ENCODE measurements at regions not wholly inside any gene's neighbourhood (a gene's known extent, or its start where the extent isn't known, plus 50 kb on each side); places are given as distances from the start of the nearest gene placed in this dataset.

DNA sequence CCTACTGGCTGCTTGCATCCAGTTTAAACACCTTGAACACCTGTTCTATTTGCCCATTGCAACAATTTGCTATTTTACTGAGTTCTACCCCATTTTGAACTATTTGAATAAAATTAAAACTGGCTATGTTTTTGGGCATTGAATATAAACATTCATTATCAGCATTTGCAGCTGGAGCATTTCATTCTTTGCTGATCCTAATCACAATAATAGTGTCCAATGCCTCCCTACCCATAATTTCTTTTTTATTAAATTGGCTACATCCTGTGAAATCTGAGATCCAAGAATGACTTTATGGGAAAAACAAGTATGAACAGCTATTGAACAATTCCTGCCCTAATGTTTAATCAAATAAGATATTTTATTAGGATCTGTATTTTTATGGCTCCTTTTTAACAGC, 447.9 kb downstream of the PLA2G4A start:
- ATAC-seq (no peak), DNase-seq (no peak)
- ChIA-PET POLR2A (no interaction called here), CTCF (no interaction called here)
- H3K9me3 Mint-ChIP-seq (ENCODE audit: insufficient read depth), result no peaks in the 10 kb centered on the region
- H3K27ac Mint-ChIP-seq, result no peak overlapping the region
- H3K27me3 Mint-ChIP-seq (ENCODE audit: low read depth), result no peaks in the 10 kb centered on the region
- peaks cover 4% of the 10 kb centered on the region for H3K4me1 Mint-ChIP-seq (ENCODE audit: low read depth)
- H3K4me3 Mint-ChIP-seq, result no peak overlapping the region
- no peaks in the 10 kb centered on the region for H3K36me3 Mint-ChIP-seq (ENCODE audit: low read depth)

DNA sequence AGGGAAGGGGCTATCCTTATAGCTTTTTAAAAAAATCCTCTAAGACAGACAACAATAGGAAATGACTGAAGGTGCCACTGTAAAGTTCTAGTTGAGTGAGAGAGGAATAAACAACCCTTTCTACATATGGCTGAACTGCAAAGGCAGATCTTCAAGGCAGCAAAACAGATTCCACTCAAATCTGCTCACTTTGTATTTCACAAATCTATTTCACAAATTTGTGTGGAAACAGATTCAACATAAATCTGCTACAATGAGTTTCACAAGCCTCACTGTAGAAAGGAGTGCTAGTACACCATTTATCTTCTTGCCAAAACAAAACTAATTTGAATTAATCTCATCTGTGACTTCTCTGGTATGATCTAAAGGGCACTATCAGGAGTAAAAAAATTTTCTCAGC, 451.3 kb downstream of the PLA2G4A start:
- DNase-seq, result no peak
- no peaks in the 10 kb centered on the region for H3K9me3 Mint-ChIP-seq (ENCODE audit: insufficient read depth)
- no peaks in the 10 kb centered on the region for H3K36me3 Mint-ChIP-seq (ENCODE audit: low read depth)
- no peak overlapping the region for H3K27ac Mint-ChIP-seq
- peaks cover under 1% of the 10 kb centered on the region for H3K4me1 Mint-ChIP-seq (ENCODE audit: low read depth)
- ChIA-PET CTCF (no interaction called here), POLR2A (no interaction called here)
- H3K4me3 Mint-ChIP-seq, result no peak overlapping the region
- no peak for ATAC-seq
- H3K27me3 Mint-ChIP-seq (ENCODE audit: low read depth), result no peaks in the 10 kb centered on the region

DNA sequence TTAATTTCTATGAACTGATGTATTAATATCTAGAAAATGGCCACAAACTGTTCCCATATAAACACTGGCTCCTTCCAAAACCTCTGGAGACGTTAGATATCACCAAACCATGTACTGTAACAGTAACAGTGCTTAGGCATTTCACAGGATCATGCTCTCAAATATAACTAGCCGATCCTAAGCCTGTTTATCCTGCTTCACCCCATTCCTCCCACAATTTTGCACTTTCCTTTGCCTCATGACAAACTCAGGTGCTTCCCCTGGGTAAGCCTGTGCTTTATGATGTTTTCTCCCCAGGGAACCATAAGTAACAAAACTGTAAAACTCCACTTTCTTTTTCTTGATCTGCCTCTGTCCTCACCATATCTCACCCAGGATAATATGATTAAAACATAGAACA, 452.3 kb downstream of the PLA2G4A start:
- Mint-ChIP-seq H3K4me1 (ENCODE audit: low read depth) (no peaks in the 10 kb centered on the region), H3K4me3 (no peak overlapping the region), H3K36me3 (ENCODE audit: low read depth) (no peaks in the 10 kb centered on the region), H3K27me3 (ENCODE audit: low read depth) (no peaks in the 10 kb centered on the region), H3K9me3 (ENCODE audit: insufficient read depth) (no peaks in the 10 kb centered on the region), H3K27ac (no peak overlapping the region)
- ChIA-PET CTCF (no interaction called here), POLR2A (no interaction called here)
- no peak for ATAC-seq
- DNase-seq, result no peak

DNA sequence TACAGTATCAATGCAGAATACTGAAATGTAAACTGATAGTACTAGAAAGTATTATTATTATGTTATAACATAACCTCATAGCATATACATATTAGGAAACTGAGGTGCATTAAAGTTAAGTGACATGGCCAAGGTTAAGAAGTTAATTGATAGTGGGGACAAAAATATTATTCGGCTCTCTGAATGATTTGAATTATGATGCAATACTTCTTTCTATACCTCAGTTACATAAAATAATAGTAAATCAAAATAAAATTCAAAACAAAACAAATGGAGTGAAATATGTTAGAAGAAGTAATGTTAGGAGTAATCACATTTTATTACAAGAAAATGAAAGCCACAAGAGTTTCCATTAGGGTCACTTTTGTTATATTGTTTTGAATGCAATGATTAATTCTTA, 455.2 kb downstream of the PLA2G4A start:
- DNase-seq, result no peak
- Mint-ChIP-seq H3K4me1 (ENCODE audit: low read depth) (no peaks in the 10 kb centered on the region), H3K27me3 (ENCODE audit: low read depth) (no peaks in the 10 kb centered on the region), H3K4me3 (no peak overlapping the region), H3K36me3 (ENCODE audit: low read depth) (no peaks in the 10 kb centered on the region), H3K27ac (no peak overlapping the region), H3K9me3 (ENCODE audit: insufficient read depth) (peaks cover 3% of the 10 kb centered on the region)
- CTCF ChIA-PET, result no interaction called here
- POLR2A ChIA-PET, result no interaction called here
- no peak for ATAC-seq

DNA sequence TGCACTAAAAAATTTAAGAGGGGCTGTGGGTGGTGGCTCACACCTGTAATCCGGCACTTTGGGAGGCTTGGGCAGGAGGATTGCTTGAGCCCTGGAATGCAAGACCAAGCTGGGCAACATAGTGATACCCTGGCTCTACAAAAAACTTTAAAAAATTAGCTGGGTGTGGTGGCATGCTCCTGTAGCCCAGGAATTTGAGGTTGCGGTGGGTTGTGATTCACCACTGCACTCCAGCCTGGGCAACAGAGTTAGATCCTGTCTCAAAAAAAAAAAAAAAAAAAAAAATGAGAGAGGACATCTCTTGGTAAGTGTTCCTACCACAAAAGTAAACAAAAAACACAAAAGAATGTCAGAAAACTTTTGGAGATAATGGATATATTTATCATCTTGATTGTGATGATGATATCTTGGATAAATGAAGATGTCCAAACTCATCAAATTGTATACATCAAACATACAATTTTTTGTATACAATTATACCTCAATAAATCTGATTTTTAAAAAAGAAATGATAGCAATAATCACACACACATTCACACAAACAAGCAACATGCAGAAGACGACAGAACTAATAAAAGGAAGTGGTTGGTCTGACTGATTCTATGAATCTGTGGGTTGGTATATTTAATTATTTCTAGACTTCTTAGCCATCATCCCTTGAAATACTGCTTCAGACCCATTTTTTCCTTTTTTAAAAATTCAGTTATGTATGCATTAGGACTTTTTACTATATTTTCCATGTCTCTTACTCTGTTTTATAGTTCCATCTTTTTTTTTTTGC, 465.9 kb downstream of the PLA2G4A start:
- no peak for DNase-seq
- ATAC-seq, result no peak
- CTCF ChIA-PET, result no interaction called here
- no peaks in the 10 kb centered on the region for H3K27me3 Mint-ChIP-seq (ENCODE audit: low read depth)
- H3K4me1 Mint-ChIP-seq (ENCODE audit: low read depth), result no peaks in the 10 kb centered on the region
- H3K9me3 Mint-ChIP-seq (ENCODE audit: insufficient read depth), result no peaks in the 10 kb centered on the region
- POLR2A ChIA-PET, result no interaction called here
- no peak overlapping the region for H3K4me3 Mint-ChIP-seq
- no peaks in the 10 kb centered on the region for H3K36me3 Mint-ChIP-seq (ENCODE audit: low read depth)
- no peak overlapping the region for H3K27ac Mint-ChIP-seq

DNA sequence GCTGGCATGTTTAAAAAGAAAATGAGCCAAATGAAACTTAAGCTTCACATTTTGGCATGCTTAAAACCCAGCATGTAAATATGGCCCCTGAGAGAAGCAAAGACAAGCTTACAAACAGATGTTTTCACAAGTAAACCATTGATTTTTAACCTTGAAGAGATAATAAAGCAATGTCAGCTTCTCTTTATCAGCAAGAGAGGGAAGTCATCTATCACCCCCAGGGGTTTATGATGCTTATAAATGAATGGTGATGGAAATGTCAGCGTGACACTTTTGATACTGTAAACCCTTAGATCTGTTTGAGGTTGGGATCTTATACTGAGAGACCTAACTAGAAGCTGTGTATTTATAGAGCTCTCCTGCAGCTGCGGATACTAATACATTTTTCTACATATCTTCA, 471.3 kb downstream of the PLA2G4A start:
- POLR2A ChIA-PET, result no interaction called here
- Mint-ChIP-seq H3K9me3 (ENCODE audit: insufficient read depth) (no peaks in the 10 kb centered on the region), H3K27ac (no peak overlapping the region), H3K4me1 (ENCODE audit: low read depth) (no peaks in the 10 kb centered on the region), H3K4me3 (no peak overlapping the region), H3K36me3 (ENCODE audit: low read depth) (no peaks in the 10 kb centered on the region), H3K27me3 (ENCODE audit: low read depth) (no peaks in the 10 kb centered on the region)
- ATAC-seq, result no peak
- no peak for DNase-seq
- CTCF ChIA-PET, result no interaction called here

DNA sequence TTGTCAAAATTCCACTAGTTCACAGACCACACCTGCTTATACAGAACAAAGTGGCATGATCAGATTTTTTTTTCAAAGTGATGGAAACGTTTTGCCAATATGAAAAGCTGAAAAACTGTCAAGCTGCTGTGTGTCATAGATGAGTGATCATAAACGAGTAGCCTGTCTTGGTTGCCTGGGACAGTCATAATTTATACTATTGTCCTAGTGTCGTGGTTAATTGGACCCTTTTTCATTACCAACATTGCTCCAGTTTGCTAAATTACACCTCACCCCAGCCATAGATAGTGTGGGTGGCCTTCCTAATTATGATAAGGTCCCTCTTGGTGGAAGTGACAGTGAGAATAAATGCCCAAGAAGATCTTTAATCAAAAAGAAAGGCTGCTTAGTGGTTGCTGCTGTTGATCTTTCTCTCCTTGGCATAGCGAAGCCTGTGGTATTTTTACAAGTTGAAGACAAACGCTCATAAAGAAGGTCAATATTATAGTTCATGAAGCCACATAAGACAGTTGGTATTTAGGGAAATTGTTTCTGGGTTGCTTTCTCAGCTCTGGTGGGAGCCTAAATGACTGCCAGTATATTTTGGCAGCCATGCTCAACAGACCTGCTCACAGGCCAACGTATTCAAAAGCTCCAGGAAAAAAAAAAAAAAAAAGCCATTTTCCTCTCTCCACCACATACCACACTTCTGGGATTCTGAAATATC, 478.1 kb downstream of the PLA2G4A start:
- Mint-ChIP-seq H3K4me1 (ENCODE audit: low read depth) (no peaks in the 10 kb centered on the region), H3K27ac (no peak overlapping the region), H3K9me3 (ENCODE audit: insufficient read depth) (no peaks in the 10 kb centered on the region), H3K36me3 (ENCODE audit: low read depth) (no peaks in the 10 kb centered on the region), H3K4me3 (no peak overlapping the region), H3K27me3 (ENCODE audit: low read depth) (no peaks in the 10 kb centered on the region)
- CTCF ChIA-PET, result no interaction called here
- POLR2A ChIA-PET, result no interaction called here
- DNase-seq (no peak), ATAC-seq (no peak)

DNA sequence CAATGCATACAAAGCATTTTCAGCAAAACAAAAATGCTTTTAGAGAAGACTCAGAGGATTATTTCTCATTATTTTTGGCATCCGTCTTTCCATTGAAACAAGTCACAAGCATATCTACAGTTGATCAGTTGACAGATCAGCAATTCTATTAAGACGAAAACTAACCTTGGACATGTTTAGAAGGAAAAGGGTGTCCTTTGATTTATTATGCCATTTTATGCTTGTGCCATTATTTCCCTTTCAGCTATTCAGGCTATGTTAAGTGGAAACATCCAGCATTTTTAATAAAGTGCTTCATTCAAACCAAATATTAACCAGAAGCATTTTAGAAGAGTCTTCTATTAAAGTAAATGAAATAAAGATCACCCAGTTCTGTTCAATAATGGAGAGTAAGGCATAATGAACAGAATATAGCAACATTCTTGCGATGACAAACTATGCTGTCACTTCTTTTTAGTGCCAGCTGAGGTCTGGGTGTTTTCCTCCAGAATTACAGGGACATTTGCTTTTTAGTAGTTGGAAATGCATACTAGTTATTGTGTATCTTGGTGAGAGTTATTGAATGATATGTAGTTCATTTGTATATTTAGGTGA, 481.4 kb downstream of the PLA2G4A start:
- ATAC-seq (no peak), DNase-seq (no peak)
- POLR2A ChIA-PET, result no interaction called here
- Mint-ChIP-seq H3K9me3 (ENCODE audit: insufficient read depth) (no peaks in the 10 kb centered on the region), H3K4me3 (no peak overlapping the region), H3K36me3 (ENCODE audit: low read depth) (no peaks in the 10 kb centered on the region), H3K27ac (no peak overlapping the region), H3K4me1 (ENCODE audit: low read depth) (no peaks in the 10 kb centered on the region), H3K27me3 (ENCODE audit: low read depth) (no peaks in the 10 kb centered on the region)
- CTCF ChIA-PET, result no interaction called here

DNA sequence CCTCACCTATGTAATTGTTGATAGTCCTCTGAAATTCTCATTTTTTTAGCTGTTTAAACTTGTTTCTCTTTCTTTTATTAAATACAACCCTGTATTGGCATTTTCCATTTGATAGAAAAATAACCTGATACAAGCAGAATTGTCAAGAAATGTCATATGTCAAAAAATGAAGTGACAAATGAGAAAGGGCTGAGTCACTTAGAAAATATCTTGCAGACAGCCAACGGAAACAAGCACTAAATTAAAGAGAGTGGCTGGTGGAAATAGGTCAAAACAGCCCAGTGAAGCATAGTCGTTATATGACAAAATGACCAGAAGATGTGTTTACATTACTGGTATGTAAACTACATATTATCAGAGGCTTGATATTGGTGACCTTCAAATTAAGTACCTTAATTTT, 484.4 kb downstream of the PLA2G4A start:
- no peak overlapping the region for H3K4me3 Mint-ChIP-seq
- H3K27ac Mint-ChIP-seq, result no peak overlapping the region
- no peak for ATAC-seq
- no peaks in the 10 kb centered on the region for H3K27me3 Mint-ChIP-seq (ENCODE audit: low read depth)
- no peaks in the 10 kb centered on the region for H3K4me1 Mint-ChIP-seq (ENCODE audit: low read depth)
- ChIA-PET POLR2A (no interaction called here), CTCF (no interaction called here)
- no peak for DNase-seq
- peaks cover under 1% of the 10 kb centered on the region for H3K9me3 Mint-ChIP-seq (ENCODE audit: insufficient read depth)
- no peaks in the 10 kb centered on the region for H3K36me3 Mint-ChIP-seq (ENCODE audit: low read depth)

DNA sequence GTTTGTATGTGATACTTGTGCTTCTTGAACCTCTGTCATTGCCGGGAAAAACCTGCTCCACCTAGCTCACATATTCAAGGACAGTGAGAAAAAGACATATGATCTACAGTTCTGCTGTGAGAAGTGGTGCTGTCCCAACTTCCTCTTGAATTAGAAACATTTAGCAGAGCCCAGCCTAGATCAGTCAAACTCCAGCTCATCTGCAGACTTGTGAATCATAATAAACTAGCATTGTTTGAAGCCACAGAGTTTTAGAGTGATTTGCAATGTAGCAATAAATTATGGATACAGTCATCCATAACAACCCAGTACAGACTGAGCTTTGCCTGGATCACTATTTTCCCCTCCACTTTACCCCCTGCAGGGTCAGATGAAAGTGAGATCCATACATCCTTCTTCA, 497.8 kb downstream of the PLA2G4A start:
- H3K36me3 Mint-ChIP-seq (ENCODE audit: low read depth), result no peaks in the 10 kb centered on the region
- no peaks in the 10 kb centered on the region for H3K4me1 Mint-ChIP-seq (ENCODE audit: low read depth)
- POLR2A ChIA-PET, result no interaction called here
- H3K4me3 Mint-ChIP-seq, result no peak overlapping the region
- ATAC-seq (no peak), DNase-seq (no peak)
- no peaks in the 10 kb centered on the region for H3K27me3 Mint-ChIP-seq (ENCODE audit: low read depth)
- CTCF ChIA-PET, result no interaction called here
- H3K27ac Mint-ChIP-seq, result no peak overlapping the region
- peaks cover 4% of the 10 kb centered on the region for H3K9me3 Mint-ChIP-seq (ENCODE audit: insufficient read depth)

DNA sequence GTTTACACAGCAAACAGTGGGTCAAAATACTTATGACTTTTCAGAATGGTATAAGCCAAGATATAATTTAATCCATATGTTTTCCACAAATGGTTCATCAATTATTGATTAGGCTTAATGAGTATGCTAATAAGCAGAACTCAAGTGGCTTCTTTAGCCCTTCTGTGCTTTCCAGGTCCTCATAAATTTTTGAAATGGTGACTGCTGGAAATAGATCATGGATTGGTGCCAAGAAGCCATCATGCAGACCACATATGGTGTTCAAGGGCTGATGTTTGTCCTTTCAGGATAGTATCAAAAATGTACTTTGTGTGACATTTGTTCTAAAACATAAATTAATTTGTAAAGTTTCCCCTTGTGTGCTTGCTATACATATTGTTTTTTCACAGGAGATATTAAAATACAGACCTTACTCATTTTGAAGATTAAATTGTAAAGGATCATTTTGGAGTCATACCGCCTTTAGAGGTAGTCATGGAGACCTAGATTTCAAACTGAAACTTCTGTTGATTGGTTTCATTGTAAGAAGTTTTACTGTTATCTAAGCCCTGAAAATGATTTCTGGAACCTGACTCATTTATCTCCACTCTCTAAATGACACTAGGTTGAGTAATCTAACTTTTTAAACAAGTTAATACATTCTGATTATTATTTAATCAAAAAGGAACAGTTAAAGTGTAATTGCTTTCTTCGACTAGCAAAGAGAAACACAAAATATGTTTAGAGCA, 507.9 kb downstream of the PLA2G4A start:
- ATAC-seq, result no peak
- ChIA-PET POLR2A (no interaction called here), CTCF (no interaction called here)
- H3K9me3 Mint-ChIP-seq (ENCODE audit: insufficient read depth), result no peaks in the 10 kb centered on the region
- H3K27me3 Mint-ChIP-seq (ENCODE audit: low read depth), result no peaks in the 10 kb centered on the region
- no peaks in the 10 kb centered on the region for H3K36me3 Mint-ChIP-seq (ENCODE audit: low read depth)
- no peak overlapping the region for H3K27ac Mint-ChIP-seq
- H3K4me1 Mint-ChIP-seq (ENCODE audit: low read depth), result no peaks in the 10 kb centered on the region
- H3K4me3 Mint-ChIP-seq, result no peak overlapping the region
- no peak for DNase-seq

DNA sequence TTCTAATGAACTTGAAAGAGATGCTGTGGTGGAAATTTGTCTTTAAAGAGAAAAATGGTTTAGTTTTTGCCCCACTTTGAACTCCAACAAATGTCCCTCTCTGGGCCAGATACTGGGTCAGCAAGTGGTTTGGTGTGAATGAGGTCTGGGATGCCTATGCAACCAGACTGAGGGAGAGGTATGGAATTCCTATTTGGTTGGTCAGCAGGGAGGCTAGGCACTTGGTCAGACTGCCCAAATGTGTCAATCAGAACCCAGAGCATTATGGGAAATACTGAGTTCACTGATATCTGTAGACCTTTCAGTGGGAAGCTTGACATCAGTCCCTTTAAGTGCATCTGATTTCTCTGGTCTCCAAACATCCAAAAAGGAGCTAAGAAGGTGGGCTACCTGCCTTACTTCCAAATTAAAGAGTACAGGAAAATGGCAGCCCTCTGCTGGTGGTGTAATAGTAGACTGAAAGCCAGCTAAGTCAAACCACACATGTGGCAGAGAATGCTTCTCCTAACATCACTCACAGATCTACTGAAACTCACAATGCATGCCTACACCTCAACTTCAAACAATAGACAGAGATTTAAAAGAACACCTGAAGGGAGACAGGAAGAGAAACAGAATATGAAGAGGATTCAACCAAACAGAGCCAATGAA, 510.1 kb downstream of the PLA2G4A start:
- ChIA-PET POLR2A (no interaction called here), CTCF (interaction anchor here (0.7 kb wide), 1 partner anchor 40 kb away, joined by 3 read pairs; no protein-coding TSS in a partner anchor)
- no peaks in the 10 kb centered on the region for H3K4me1 Mint-ChIP-seq (ENCODE audit: low read depth)
- no peak overlapping the region for H3K4me3 Mint-ChIP-seq
- H3K9me3 Mint-ChIP-seq (ENCODE audit: insufficient read depth), result peaks cover 4% of the 10 kb centered on the region
- no peak overlapping the region for H3K27ac Mint-ChIP-seq
- H3K36me3 Mint-ChIP-seq (ENCODE audit: low read depth), result no peaks in the 10 kb centered on the region
- no peak for DNase-seq
- H3K27me3 Mint-ChIP-seq (ENCODE audit: low read depth), result no peaks in the 10 kb centered on the region
- ATAC-seq, result no peak
